GM06990 (cell line): ENCODE measurements at regions not wholly inside any gene's neighbourhood (a gene's known extent, or its start where the extent isn't known, plus 50 kb on each side); places are given as distances from the start of the nearest gene placed in this dataset.

Source experiments
- DNase-seq: peaks from one replicate; pipeline ENCODE4 v3.0.0-alpha.2; 2011; ENCODE audit not compliant: insufficient read length; ENCODE audit errors: extremely low read depth
- H3K27me3 ChIP-seq: replicated peaks from 2 replicates; pipeline ENCODE4 v1.6.0; 2011; ENCODE audit warnings: low read length; ENCODE audit not compliant: control insufficient read depth, insufficient read depth
- H3K36me3 ChIP-seq: 2 replicates; pipeline ENCODE4 v1.5.1; 2011; ENCODE audit warnings: low read length; ENCODE audit not compliant: control insufficient read depth, insufficient read depth
- H3K4me3 ChIP-seq: replicated peaks from 2 replicates; pipeline ENCODE4 v1.5.1; 2011; ENCODE audit warnings: low read depth, mild to moderate bottlenecking, control low read depth, low read length
- TF ChIP-seq, protein P1 (sequence below): IDR thresholded peaks from 2 replicates; pipeline ENCODE4 v1.5.1; 2011; ENCODE audit warnings: low read length, control low read depth, mild to moderate bottlenecking, inconsistent platforms; ENCODE audit not compliant: insufficient read depth, poor library complexity, severe bottlenecking

DNA sequence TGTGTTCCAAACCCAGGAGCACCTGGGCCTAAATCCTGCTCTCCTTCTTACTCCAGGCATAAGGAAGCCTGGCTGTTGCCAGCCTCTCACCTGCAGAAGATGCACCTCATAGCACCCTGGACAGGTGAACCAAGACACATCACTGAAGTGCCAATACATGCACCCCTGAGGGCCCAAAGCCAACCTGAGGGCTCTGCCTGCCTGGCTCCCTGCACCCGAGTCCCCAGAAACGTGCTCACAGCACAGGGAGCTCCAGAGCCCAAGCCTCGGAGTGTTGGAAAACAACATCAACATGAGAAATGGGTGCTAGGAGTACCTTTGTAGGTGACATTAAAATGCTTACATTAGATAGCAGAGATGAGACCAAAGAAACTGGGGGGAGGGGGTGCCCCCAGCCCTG is 96.3 kb upstream of the RAB6C start:
- H3K36me3 ChIP-seq: no peaks in the 10 kb centered on the region
- H3K4me3 ChIP-seq: no peak overlapping the region
- peaks cover 1% of the 10 kb centered on the region; the same call in 1 of the 2 replicates for H3K27me3 ChIP-seq
- no peak for DNase-seq
- TF ChIP-seq, protein P1, sequence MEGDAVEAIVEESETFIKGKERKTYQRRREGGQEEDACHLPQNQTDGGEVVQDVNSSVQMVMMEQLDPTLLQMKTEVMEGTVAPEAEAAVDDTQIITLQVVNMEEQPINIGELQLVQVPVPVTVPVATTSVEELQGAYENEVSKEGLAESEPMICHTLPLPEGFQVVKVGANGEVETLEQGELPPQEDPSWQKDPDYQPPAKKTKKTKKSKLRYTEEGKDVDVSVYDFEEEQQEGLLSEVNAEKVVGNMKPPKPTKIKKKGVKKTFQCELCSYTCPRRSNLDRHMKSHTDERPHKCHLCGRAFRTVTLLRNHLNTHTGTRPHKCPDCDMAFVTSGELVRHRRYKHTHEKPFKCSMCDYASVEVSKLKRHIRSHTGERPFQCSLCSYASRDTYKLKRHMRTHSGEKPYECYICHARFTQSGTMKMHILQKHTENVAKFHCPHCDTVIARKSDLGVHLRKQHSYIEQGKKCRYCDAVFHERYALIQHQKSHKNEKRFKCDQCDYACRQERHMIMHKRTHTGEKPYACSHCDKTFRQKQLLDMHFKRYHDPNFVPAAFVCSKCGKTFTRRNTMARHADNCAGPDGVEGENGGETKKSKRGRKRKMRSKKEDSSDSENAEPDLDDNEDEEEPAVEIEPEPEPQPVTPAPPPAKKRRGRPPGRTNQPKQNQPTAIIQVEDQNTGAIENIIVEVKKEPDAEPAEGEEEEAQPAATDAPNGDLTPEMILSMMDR: no peak

- TF ChIP-seq, protein P1: no peak
- Histone ChIP-seq H3K4me3 (no peak overlapping the region), H3K36me3 (no peaks in the 10 kb centered on the region), H3K27me3 (peaks cover 1% of the 10 kb centered on the region; the same call in 1 of the 2 replicates)
- DNase-seq: no peak
Observed at GRCh38 chr2:129884221-129884786, 95.2 kb upstream of the RAB6C start.

DNA sequence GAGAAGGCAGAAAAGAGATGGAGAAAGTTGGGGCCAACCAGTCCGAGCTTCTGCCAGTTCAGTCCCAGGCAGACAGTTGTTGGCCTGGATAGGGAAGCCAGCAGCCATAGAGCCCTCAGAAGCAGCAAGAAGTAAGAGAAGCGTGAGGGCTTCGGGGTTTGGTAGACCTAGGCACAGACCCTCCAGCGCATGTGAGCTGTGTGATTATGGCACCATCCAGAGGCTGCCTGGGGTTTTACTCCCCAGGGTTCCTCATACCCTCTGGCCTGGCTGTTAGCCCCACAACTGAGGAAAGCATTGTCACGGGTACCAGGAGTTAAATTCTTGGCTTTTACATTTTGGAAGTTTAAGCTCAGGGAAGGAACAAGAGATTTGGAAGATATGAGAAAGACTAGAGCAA is 93.7 kb upstream of the RAB6C start:
- peaks cover 1% of the 10 kb centered on the region; the same call in 1 of the 2 replicates for H3K27me3 ChIP-seq
- no peak for DNase-seq
- no peak overlapping the region for H3K4me3 ChIP-seq
- no peaks in the 10 kb centered on the region for H3K36me3 ChIP-seq
- TF ChIP-seq, protein P1: peak; percentile 36

DNA sequence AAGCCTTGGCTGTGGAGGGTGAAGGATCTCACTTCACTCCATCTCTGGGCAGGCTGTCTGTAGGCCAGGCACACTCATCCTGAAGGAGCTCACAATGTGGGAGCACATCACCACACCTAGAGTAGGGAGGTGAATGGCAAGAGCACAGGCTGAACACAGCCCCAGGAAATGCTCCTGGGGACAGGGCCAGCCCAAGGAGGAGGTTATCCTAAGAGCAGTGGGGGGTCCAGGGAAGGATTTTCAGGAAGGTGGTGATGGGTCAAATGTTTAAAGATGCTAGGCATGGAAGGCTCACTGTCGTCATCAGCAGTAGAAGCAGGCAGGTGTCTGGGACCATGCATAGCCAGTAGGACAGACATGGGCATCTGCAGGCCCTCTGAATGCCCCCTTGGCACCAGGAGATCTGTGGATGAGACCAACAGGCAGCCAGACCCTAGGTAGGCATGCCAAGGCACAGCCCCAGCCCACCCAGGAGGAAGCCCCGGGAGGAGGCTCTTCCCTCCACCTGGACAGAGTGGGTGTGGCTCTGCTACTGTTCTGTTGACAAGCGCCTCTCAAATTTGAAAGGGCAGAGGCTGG is 91.7 kb upstream of the RAB6C start:
- no peaks in the 10 kb centered on the region for H3K36me3 ChIP-seq
- TF ChIP-seq, protein P1: no peak
- no peak for DNase-seq
- H3K4me3 ChIP-seq: no peak overlapping the region
- H3K27me3 ChIP-seq: peaks cover 1% of the 10 kb centered on the region; the same call in 1 of the 2 replicates

- peaks cover 1% of the 10 kb centered on the region; the same call in 1 of the 2 replicates for H3K27me3 ChIP-seq
- no peak overlapping the region for H3K4me3 ChIP-seq
- no peaks in the 10 kb centered on the region for H3K36me3 ChIP-seq
- TF ChIP-seq, protein P1: no peak
- no peak for DNase-seq
Observed at GRCh38 chr2:129888461-129888860, 91.0 kb upstream of the RAB6C start.

GRCh38 chr2:129888896-129889295 is 90.6 kb upstream of the RAB6C start:
- Histone ChIP-seq H3K36me3 (no peaks in the 10 kb centered on the region), H3K4me3 (no peak overlapping the region), H3K27me3 (peaks cover 1% of the 10 kb centered on the region; the same call in 1 of the 2 replicates)
- no peak for DNase-seq
- TF ChIP-seq, protein P1: no peak
